Lung (tissue), 11 donors: ENCODE measurements at regions not wholly inside any gene's neighbourhood (a gene's known extent, or its start where the extent isn't known, plus 50 kb on each side); places are given as distances from the start of the nearest gene placed in this dataset.

Experiments used
- ATAC-seq: fragments of 200-7000 bp; cut with Tn5 transposase; one replicate; pipeline ENCODE4 v1.9.1; 2020; ENCODE audit warnings: moderate number of reproducible peaks; ENCODE audit not compliant: insufficient read depth, low FRiP score
- DNase-seq, 3 donors: peaks; one replicate each; pipeline ENCODE4 v3.0.0-alpha.2; 2013 to 2017
- H3K27ac ChIP-seq, 2 donors: one replicate each; pipeline ENCODE4 v1.5.1; 2013; ENCODE audit warnings: mild to moderate bottlenecking in 2 of 2, moderate library complexity in 2 of 2, control low read depth in 1 of 2, inconsistent platforms in 1 of 2, low read depth in 1 of 2, low read length in 1 of 2
- H3K27me3 ChIP-seq, 3 donors: one replicate each; pipeline ENCODE4 v1.5.1; 2013; ENCODE audit warnings: low read length in 2 of 3; ENCODE audit not compliant: control insufficient read depth in 3 of 3, insufficient read depth in 3 of 3
- H3K36me3 ChIP-seq, 4 donors: one replicate each; pipeline ENCODE4 v1.5.1; 2013; ENCODE audit warnings: low read length in 4 of 4, mild to moderate bottlenecking in 1 of 4, moderate library complexity in 1 of 4; ENCODE audit not compliant: control insufficient read depth in 4 of 4, insufficient read depth in 4 of 4
- H3K4me1 ChIP-seq, 5 donors: one replicate each; pipeline ENCODE4 v1.5.1; 2013; ENCODE audit warnings: low read length in 5 of 5, mild to moderate bottlenecking in 2 of 5, moderate library complexity in 1 of 5; ENCODE audit not compliant: control insufficient read depth in 5 of 5, insufficient read depth in 5 of 5
- H3K4me3 ChIP-seq: one replicate; pipeline ENCODE4 v1.5.1; 2013; ENCODE audit warnings: mild to moderate bottlenecking, control low read depth, moderate library complexity
- H3K9ac ChIP-seq, 2 donors: one replicate each; pipeline ENCODE4 v1.5.1; 2013; ENCODE audit warnings: low read length in 2 of 2, control low read depth in 1 of 2; ENCODE audit not compliant: insufficient read depth in 1 of 2
- H3K9me3 ChIP-seq, 4 donors: one replicate each; pipeline ENCODE4 v1.5.1; 2013; ENCODE audit warnings: low read length in 3 of 4, mild to moderate bottlenecking in 1 of 4, moderate library complexity in 1 of 4; ENCODE audit not compliant: control insufficient read depth in 4 of 4, insufficient read depth in 3 of 4
- WGBS, 2 donors: extraction: QIAGEN DNeasy Blood & Tissue Kit; methylation state at CpG; one replicate each; pipeline ENCODE4 v1.1.7; 2013; 5-methylcytosine and 5-hydroxymethylcytosine counted together
- TF ChIP-seq, protein P1 (sequence below): IDR thresholded peaks from 2 replicates; pipeline ENCODE4 v1.5.1; 2012; ENCODE audit warnings: mild to moderate bottlenecking; ENCODE audit errors: control extremely low read depth, extremely low read depth
- donor health status: control.
- donor health status: control.
- donor health status: Bipolar disorder and iron deficiency.
- donor health status: healthy.
- donor health status: DM: yes; HTN: yes; CAD: no.

DNA sequence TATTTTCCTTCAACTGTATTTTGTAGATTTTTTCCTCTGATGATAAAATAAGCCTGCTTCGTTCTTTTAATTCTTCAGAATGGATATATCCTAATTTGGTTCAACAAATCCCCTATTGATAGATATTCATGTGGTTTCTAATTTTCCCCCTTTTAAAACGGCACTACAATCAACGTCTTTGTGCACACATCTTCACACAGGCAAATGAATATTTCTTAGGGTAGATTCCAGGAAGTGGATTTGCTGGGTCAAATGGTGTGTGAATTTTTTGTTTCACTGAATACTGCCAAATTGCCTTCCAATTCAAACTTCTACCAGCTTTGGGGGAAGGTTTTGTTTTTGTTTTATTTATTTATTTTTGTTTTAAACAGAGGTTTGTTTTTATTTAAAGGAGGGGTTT is 287.2 kb downstream of the FOXO1 start:
- H3K9me3 ChIP-seq = peaks cover 0 to 4% (median 0%) of the 10 kb centered on the region in 4 donors
- DNase-seq = no peak
- H3K27me3 ChIP-seq = no peaks in the 10 kb centered on the region
- ATAC-seq = no peak
- no peaks in the 10 kb centered on the region for H3K36me3 ChIP-seq
- H3K4me3 ChIP-seq = no peak overlapping the region
- 60 to 80% methylated on average over 3 of the region's 3 CpGs for WGBS, 2 donors
- TF ChIP-seq, protein P1, sequence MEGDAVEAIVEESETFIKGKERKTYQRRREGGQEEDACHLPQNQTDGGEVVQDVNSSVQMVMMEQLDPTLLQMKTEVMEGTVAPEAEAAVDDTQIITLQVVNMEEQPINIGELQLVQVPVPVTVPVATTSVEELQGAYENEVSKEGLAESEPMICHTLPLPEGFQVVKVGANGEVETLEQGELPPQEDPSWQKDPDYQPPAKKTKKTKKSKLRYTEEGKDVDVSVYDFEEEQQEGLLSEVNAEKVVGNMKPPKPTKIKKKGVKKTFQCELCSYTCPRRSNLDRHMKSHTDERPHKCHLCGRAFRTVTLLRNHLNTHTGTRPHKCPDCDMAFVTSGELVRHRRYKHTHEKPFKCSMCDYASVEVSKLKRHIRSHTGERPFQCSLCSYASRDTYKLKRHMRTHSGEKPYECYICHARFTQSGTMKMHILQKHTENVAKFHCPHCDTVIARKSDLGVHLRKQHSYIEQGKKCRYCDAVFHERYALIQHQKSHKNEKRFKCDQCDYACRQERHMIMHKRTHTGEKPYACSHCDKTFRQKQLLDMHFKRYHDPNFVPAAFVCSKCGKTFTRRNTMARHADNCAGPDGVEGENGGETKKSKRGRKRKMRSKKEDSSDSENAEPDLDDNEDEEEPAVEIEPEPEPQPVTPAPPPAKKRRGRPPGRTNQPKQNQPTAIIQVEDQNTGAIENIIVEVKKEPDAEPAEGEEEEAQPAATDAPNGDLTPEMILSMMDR = no peak
- H3K27ac ChIP-seq = no peak overlapping the region
- peaks cover 0 to 20% (median 0%) of the 10 kb centered on the region in 5 donors for H3K4me1 ChIP-seq
- H3K9ac ChIP-seq = no peak overlapping the region

DNA sequence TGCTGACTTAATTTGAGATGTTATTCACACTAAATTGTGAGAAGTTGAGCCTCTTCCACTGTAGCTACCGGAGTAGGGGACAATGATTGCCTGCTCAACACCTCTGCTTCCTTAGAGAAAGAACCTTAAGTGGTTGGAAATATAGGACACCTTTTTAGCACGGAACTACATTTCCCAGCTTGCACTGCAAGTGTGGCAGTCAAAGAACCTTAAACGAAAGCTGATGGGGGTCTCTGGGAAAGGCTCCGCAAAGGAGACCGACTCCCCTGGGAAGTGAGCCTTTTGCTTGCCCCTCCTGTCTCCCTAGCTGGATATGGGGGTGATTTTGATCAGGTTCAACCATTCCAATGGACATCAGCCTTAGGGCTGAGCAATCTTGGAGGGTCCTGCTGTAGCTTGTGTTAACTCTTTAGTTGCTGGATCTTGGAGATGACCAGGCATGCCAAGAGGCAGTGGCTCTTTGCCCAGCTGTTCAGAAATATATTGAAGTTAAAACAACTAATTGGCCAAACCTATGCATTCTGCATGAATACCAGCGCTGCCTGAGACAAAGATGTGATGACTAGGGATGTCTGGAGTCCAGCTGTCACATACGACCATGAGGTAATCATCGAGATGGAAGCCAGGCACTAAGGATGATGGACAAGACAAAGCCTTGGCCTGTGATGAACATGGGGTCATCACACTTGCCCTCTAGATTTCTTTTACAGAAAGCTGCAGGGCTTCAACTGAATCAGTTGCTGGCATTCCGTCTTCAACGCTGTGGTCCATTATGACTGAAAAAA is 286.5 kb downstream of the FOXO1 start:
- WGBS, 2 donors = 78 to 80% methylated on average over 10 of the region's 10 CpGs
- H3K36me3 ChIP-seq = no peaks in the 10 kb centered on the region
- peaks cover 0 to 4% (median 0%) of the 10 kb centered on the region in 4 donors for H3K9me3 ChIP-seq
- H3K9ac ChIP-seq = no peak overlapping the region
- H3K4me3 ChIP-seq = no peak overlapping the region
- DNase-seq (peak; percentile 28 to 61 (median 54)), ATAC-seq (no peak)
- H3K4me1 ChIP-seq = peaks cover 0 to 20% (median 0%) of the 10 kb centered on the region in 5 donors
- H3K27ac ChIP-seq = no peak overlapping the region
- TF ChIP-seq, protein P1 = no peak
- no peaks in the 10 kb centered on the region for H3K27me3 ChIP-seq

DNA sequence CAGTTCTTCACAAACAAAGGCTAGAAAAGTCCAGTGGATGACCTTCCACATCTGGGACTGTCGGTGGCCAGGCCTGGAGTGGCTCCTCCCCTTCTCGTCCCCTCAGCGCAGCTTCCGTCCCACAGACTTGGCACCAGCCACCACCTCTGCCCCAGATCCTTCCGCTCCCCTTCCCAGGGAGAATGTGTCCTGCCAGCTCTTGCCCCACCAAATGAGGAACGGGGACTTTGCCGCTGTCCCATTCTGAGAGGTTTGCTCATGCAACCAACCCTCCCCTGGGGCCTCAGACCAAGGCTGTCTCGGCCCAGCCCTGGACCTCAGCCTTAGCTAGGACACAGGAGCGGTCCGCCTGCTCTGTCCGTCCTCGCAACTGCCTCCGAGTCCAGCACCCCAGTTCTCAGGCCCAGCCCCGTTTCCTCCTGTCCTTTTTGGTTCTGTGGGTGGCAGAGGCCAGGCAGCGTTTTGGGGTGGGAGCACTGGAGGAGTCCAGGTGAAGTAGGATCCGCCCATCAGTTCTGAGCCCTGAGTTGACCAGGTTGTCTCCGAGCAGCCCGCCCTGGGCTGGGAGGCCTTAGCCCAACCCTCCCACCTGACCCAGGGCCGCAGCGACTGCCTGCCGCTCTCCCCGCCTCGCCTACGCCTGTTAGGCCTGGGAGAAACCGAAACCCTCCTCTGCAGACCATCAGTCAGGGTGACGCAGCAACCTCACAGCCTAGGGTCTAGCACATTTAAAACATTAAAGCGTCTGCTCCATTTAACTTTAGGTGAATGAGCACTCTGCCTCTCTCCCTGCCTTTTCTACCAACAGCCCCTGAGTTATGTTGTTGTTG is 284.3 kb downstream of the FOXO1 start:
- 94 to 96% methylated on average over 27 of the region's 27 CpGs for WGBS, 2 donors

More for the DNA sequence above, 284.3 kb downstream of the FOXO1 start:
- H3K27me3 ChIP-seq = no peaks in the 10 kb centered on the region
- peaks cover 0 to 4% (median 0%) of the 10 kb centered on the region in 4 donors for H3K9me3 ChIP-seq
- H3K4me3 ChIP-seq = no peak overlapping the region
- H3K27ac ChIP-seq = no peak overlapping the region
- no peak overlapping the region for H3K9ac ChIP-seq
- peaks cover 0 to 8% (median 0%) of the 10 kb centered on the region in 5 donors for H3K4me1 ChIP-seq
- no peak for DNase-seq
- TF ChIP-seq, protein P1 = no peak
- H3K36me3 ChIP-seq = no peaks in the 10 kb centered on the region
- no peak for ATAC-seq
